Right atrium auricular region (tissue), 2 donors: ENCODE measurements at regions not wholly inside any gene's neighbourhood (a gene's known extent, or its start where the extent isn't known, plus 50 kb on each side); places are given as distances from the start of the nearest gene placed in this dataset.

ENCODE experiments used
- DNase-seq: peaks from one replicate; pipeline ENCODE4 v3.0.0-alpha.2; 2019; ENCODE audit warnings: low spot score
- H3K27ac ChIP-seq, 2 donors: fragments of 200-600 bp; sonication (generic); 1 replicate in 1 of 2; 2 replicates in 1 of 2; pipeline ENCODE4 v1.5.1; 2016 to 2019
- H3K27me3 ChIP-seq, 2 donors: fragments of 200-600 bp; sonication (generic); one replicate each; pipeline versions ENCODE4 v1.5.1 to v1.6.0; 2017 to 2019
- H3K36me3 ChIP-seq: fragments of 200-600 bp; sonication (generic); one replicate; pipeline ENCODE4 v1.5.1; 2016
- H3K4me1 ChIP-seq, 2 donors: fragments of 200-600 bp; sonication (generic); one replicate each; pipeline versions ENCODE4 v1.5.1 to v1.6.0; 2017 to 2019
- H3K4me3 ChIP-seq, 2 donors: fragments of 200-600 bp; sonication (generic); 1 replicate in 1 of 2; 2 replicates in 1 of 2; pipeline ENCODE4 v1.5.1; 2017 to 2019; ENCODE audit warnings: mild to moderate bottlenecking in 1 of 2, moderate library complexity in 1 of 2
- H3K9me3 ChIP-seq, 2 donors: fragments of 200-600 bp; sonication (generic); one replicate each; pipeline ENCODE4 v1.5.1; 2019
- TF ChIP-seq, protein P1 (sequence below), 2 donors: fragments of 200-600 bp; sonication (generic); IDR thresholded peaks; one replicate each; pipeline ENCODE4 v1.5.1; 2019; ENCODE audit warnings: antibody characterized with exemption in 2 of 2

DNA sequence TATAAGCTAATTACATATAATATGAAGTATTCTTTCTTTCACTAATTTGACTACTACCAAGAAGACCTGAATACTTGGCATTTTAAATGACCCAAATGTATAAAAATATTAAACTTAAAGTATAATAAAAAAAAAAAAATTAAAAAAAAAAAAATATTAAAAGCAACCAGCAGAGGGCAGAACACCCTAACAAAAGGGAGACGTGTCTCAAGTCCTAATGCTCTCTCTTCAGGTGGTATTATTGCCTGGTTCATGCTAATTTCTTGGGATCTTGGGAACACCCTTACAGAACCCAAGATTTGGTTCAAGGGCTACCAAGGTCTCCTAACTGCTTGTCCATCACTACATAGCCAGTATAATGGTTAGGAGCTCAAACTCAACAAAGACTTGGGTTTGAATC lies 754.8 kb downstream of the RAB28 start:
- Histone ChIP-seq H3K27ac (no peak overlapping the region), H3K36me3 (no peaks in the 10 kb centered on the region), H3K9me3 (no peaks in the 10 kb centered on the region), H3K4me1 (no peaks in the 10 kb centered on the region), H3K4me3 (no peak overlapping the region), H3K27me3 (no peaks in the 10 kb centered on the region)
- no peak for DNase-seq
- TF ChIP-seq, protein P1, sequence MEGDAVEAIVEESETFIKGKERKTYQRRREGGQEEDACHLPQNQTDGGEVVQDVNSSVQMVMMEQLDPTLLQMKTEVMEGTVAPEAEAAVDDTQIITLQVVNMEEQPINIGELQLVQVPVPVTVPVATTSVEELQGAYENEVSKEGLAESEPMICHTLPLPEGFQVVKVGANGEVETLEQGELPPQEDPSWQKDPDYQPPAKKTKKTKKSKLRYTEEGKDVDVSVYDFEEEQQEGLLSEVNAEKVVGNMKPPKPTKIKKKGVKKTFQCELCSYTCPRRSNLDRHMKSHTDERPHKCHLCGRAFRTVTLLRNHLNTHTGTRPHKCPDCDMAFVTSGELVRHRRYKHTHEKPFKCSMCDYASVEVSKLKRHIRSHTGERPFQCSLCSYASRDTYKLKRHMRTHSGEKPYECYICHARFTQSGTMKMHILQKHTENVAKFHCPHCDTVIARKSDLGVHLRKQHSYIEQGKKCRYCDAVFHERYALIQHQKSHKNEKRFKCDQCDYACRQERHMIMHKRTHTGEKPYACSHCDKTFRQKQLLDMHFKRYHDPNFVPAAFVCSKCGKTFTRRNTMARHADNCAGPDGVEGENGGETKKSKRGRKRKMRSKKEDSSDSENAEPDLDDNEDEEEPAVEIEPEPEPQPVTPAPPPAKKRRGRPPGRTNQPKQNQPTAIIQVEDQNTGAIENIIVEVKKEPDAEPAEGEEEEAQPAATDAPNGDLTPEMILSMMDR (IDR thresholded peaks at IDR 0.05): peak; percentile 31 to 64

DNA sequence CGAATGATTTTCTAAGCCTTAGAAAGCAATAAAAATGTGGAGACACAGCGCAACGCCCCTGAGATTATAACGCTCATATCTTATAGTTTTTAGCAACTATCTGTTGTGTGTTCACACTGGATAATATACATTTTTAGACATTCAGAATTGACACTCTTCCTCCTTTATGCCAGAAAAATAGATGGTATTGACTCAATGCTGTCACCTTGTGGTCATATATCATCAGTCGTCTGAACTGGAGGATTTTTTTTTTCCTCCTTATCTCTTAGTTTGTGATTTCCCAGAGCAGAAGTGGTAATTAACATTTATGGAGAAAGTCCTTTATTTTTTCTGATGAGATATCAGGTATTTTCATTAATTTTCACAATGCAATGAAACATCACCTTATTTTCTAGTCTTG lies 759.6 kb downstream of the RAB28 start:
- no peaks in the 10 kb centered on the region for H3K27me3 ChIP-seq
- no peaks in the 10 kb centered on the region for H3K9me3 ChIP-seq
- TF ChIP-seq, protein P1 (IDR thresholded peaks at IDR 0.05): peak; percentile 40 to 77
- H3K27ac ChIP-seq: no peak overlapping the region
- no peaks in the 10 kb centered on the region for H3K36me3 ChIP-seq
- no peaks in the 10 kb centered on the region for H3K4me1 ChIP-seq
- no peak for DNase-seq
- peak overlapping the region in 1 of 2 donors; percentile 2 for H3K4me3 ChIP-seq

DNA sequence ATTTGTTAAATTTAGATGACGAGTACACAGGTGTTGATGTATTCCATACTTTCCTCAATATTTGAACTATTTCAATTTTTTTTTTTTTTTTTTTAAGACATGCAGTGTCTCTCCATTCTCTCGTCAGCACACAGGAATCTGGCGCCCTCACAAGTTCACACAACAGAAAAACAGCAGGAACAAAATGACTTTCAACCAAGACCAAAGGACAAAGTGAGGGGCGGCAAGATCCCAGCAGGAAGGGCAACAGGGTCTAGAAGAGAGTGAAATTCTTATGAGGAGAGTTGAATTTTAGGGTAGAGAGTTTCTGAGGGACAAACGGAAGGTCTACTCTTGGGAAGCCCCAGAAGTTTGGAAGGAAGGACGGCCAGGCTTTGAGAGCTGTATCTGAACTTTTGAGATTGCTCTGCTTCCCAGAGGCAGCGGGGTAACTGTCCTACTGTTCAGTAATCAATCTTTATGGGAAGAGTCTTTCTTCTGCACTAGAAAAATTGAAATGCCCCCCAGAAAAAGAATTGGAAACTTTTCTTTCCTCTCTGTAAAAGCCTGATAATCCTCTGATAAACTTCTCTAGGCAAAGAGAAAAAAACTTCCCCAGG lies 760.2 kb downstream of the RAB28 start:
- H3K36me3 ChIP-seq: no peaks in the 10 kb centered on the region
- H3K27me3 ChIP-seq: no peaks in the 10 kb centered on the region
- H3K27ac ChIP-seq: no peak overlapping the region
- H3K4me1 ChIP-seq: no peaks in the 10 kb centered on the region
- peak overlapping the region in 1 of 2 donors; percentile 2 for H3K4me3 ChIP-seq
- DNase-seq: no peak
- no peaks in the 10 kb centered on the region for H3K9me3 ChIP-seq
- TF ChIP-seq, protein P1 (IDR thresholded peaks at IDR 0.05): no peak

DNA sequence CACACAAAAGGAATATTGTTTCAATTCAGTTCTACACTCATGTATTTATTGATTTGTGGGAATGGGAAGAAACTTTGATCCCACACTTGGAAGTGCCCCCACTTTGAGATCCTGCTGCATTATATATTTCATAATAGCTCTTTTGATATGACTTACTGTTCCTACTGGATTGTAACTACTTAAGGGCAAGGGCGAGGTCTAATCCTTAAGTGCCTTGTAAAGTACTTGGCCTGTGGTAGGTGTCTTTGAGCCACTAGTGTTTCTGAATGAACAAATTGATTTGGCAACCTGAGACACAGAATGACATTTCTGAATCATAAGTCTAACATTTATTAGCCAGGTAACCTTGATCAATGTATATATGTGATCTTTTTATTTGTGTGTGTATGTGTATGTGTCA lies 767.2 kb downstream of the RAB28 start:
- H3K9me3 ChIP-seq: no peaks in the 10 kb centered on the region
- no peaks in the 10 kb centered on the region for H3K36me3 ChIP-seq
- TF ChIP-seq, protein P1 (IDR thresholded peaks at IDR 0.05): no peak
- H3K4me3 ChIP-seq: no peak overlapping the region
- no peak overlapping the region for H3K27ac ChIP-seq
- H3K27me3 ChIP-seq: no peaks in the 10 kb centered on the region
- no peaks in the 10 kb centered on the region for H3K4me1 ChIP-seq
- DNase-seq: no peak

DNA sequence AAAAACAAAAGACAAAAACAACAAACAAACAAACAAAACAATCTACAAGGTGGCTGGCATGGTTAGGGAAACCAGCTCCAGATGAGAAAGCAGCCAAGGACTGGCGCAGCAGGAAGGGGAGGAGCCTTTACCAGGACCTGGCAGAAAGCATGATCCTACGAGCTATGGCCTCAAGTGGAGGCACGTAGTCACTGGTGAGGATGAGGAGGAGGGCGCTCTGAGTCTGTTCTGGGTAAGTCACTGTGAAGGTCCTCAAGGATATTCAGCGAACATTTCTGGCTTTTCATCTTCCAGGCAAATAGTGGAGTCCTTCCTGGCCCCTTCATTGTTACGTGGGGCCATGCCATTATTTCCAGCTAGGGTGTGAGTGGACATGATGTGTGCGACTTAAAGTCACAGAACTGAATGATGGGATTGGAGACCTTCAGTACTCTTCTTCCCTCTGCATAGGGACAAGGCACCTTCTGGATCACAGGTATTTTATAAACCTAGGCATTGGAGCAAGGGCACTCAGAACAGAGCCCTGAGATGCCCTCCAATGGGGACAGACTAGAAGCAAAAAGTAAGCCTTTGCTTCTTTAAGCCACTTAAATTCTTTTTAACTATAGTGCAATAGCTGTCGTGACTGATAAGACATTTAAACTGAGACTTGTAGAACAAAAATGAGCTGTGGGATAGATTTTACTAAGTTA lies 771.3 kb downstream of the RAB28 start:
- Histone ChIP-seq H3K27me3 (no peaks in the 10 kb centered on the region), H3K4me1 (no peaks in the 10 kb centered on the region), H3K27ac (no peak overlapping the region), H3K36me3 (no peaks in the 10 kb centered on the region), H3K4me3 (no peak overlapping the region), H3K9me3 (no peaks in the 10 kb centered on the region)
- DNase-seq: no peak
- TF ChIP-seq, protein P1 (IDR thresholded peaks at IDR 0.05): no peak
